ENCODE measurements at regions not wholly inside any gene's neighbourhood (a gene's known extent, or its start where the extent isn't known, plus 50 kb on each side); places are given as distances from the start of the nearest gene placed in this dataset.

- Histone ChIP-seq H3K27me3 (ENCODE audit: insufficient read depth, poor library complexity, severe bottlenecking) (peaks cover 3% of the 10 kb centered on the region), H3K27ac (replicated peaks) (no peak overlapping the region), H3K4me3 (replicated peaks; ENCODE audit: insufficient read depth, low read length) (no peak overlapping the region)
- no peak for DNase-seq (ENCODE audit: low read depth in 1 of 2, low spot score in 1 of 2)
- TF ChIP-seq POLR2AphosphoS5 (IDR thresholded peaks at IDR 0.05; ENCODE audit: low read depth): no peak
- no peak for TF ChIP-seq REST (IDR thresholded peaks at IDR 0.05; ENCODE audit: insufficient replicate concordance, low read depth)
- TF ChIP-seq CTCF (IDR thresholded peaks at IDR 0.05; ENCODE audit: insufficient read depth, low read length): no peak
- TF ChIP-seq SPI1 (IDR thresholded peaks at IDR 0.05; ENCODE audit: borderline replicate concordance, low read depth): no peak
- no peak for TF ChIP-seq GABPA (IDR thresholded peaks at IDR 0.05; ENCODE audit: low read depth)
Measured at GRCh38 chr7:156590212-156590611, 50.4 kb upstream of the RNF32 start.

- Histone ChIP-seq H3K4me3 (replicated peaks; ENCODE audit: insufficient read depth, low read length) (no peak overlapping the region), H3K27me3 (ENCODE audit: insufficient read depth, poor library complexity, severe bottlenecking) (peaks cover 5% of the 10 kb centered on the region), H3K27ac (replicated peaks) (no peak overlapping the region)
- TF ChIP-seq CTCF (IDR thresholded peaks at IDR 0.05; ENCODE audit: insufficient read depth, low read length) (no peak), SPI1 (IDR thresholded peaks at IDR 0.05; ENCODE audit: borderline replicate concordance, low read depth) (no peak), GABPA (IDR thresholded peaks at IDR 0.05; ENCODE audit: low read depth) (no peak), REST (IDR thresholded peaks at IDR 0.05; ENCODE audit: insufficient replicate concordance, low read depth) (no peak), POLR2AphosphoS5 (IDR thresholded peaks at IDR 0.05; ENCODE audit: low read depth) (no peak)
- DNase-seq (ENCODE audit: low read depth in 1 of 2, low spot score in 1 of 2): no peak
Measured at GRCh38 chr7:156589808-156590207, 50.8 kb upstream of the RNF32 start.

- DNase-seq (ENCODE audit: low read depth in 1 of 2, low spot score in 1 of 2): no peak
- Histone ChIP-seq H3K27ac (replicated peaks) (no peak overlapping the region), H3K4me3 (replicated peaks; ENCODE audit: insufficient read depth, low read length) (no peak overlapping the region), H3K27me3 (ENCODE audit: insufficient read depth, poor library complexity, severe bottlenecking) (peaks cover 5% of the 10 kb centered on the region)
- TF ChIP-seq REST (IDR thresholded peaks at IDR 0.05; ENCODE audit: insufficient replicate concordance, low read depth): no peak
- TF ChIP-seq SPI1 (IDR thresholded peaks at IDR 0.05; ENCODE audit: borderline replicate concordance, low read depth): no peak
- no peak for TF ChIP-seq POLR2AphosphoS5 (IDR thresholded peaks at IDR 0.05; ENCODE audit: low read depth)
- no peak for TF ChIP-seq GABPA (IDR thresholded peaks at IDR 0.05; ENCODE audit: low read depth)
- no peak for TF ChIP-seq CTCF (IDR thresholded peaks at IDR 0.05; ENCODE audit: insufficient read depth, low read length)
Measured at GRCh38 chr7:156585926-156586325, 54.6 kb upstream of the RNF32 start.
